IPS DF 19.7 (cell line): ENCODE measurements at regions not wholly inside any gene's neighbourhood (a gene's known extent, or its start where the extent isn't known, plus 50 kb on each side); places are given as distances from the start of the nearest gene placed in this dataset.

Experiments used
- DNase-seq: peaks from one replicate; pipeline ENCODE4 v3.0.0-alpha.2; 2013; ENCODE audit warnings: low read depth, low spot score

DNA sequence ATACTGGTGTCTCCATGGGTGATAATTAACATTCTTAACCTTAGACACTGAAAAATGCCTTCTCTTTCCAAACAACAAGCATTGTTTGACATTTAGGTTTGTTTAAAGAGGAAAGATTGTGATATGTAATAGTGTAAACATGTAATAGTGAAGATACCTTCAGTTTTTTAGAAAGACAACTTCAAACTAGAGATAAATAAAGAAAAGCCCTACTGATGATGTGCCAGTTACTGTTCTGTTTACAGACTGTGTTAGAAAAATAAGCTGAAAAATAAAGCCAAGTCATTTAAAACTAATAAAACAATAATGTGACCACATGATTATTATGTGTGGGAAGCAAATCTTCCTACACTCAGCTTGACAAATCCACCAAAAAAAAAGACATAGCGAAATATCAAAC is 2035.3 kb upstream of the TENM3 start:
- DNase-seq = no peak

DNA sequence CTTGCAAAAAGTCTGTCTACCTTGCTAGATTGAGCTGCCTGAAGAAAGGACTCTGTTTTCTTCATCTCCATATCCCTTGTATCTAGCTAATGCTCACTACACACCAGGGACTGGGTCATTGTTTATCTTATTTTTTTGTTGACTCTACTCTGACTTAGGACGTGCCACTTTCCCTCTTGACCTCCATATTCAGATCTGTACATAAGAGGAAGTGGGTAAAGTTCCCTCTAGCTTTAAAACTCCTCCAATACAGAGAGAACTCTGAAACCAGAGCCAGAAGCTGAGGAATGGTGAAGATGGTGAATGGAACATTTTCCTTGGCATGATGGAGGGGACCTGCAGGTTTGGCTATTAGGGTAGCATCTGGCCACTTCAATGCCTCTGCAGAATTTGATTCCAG is 2026.1 kb upstream of the TENM3 start:
- DNase-seq = no peak

- DNase-seq = no peak
These were observed 2024.1 kb upstream of the TENM3 start for GRCh38 chr4:180219080-180219479.

- DNase-seq = no peak
These were observed 2017.2 kb upstream of the TENM3 start for GRCh38 chr4:180225977-180226376.

- DNase-seq = no peak
These were observed 2008.5 kb upstream of the TENM3 start for GRCh38 chr4:180234730-180235129.

GRCh38 chr4:180240670-180241069 is 2002.5 kb upstream of the TENM3 start:
- DNase-seq = no peak

GRCh38 chr4:180253419-180253818 is 1989.8 kb upstream of the TENM3 start:
- no peak for DNase-seq

DNA sequence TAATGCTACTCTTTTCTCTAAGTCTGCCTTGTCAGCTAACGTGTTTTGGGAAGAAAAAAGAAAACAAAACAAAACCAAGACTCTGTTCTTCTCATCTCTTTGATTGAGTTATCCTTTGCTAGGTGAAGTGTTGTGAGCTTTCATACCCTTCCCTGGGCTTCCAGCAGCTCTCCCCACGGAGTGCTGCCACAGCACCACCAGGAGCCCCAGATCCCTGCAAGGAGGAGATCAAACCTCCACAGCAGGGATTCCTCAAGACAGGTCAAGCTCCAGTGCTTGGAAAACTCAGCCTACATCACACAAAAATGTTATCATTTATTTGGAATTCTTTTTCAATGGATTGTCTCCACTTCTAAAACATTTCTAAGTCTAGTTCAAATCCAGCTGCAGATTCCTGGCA is 1981.9 kb upstream of the TENM3 start:
- no peak for DNase-seq

DNA sequence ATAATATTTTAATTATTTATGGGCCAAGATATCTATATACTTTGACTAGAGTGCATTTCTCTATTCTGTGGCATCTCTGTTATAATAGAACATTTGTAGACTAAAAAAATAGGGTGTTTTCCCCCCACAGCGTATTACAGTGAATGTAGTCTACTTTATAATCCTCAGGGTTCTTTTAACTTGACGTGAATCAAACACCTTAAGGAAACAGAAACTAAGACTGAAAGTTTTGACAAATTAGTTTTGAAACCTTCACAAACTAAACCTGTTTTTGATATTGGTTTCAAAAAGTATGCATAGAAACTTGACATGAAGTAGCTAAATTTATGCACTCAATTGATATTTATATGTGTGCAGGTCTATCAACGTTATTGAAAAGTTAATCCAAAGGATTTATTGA is 1963.1 kb upstream of the TENM3 start:
- no peak for DNase-seq

DNA sequence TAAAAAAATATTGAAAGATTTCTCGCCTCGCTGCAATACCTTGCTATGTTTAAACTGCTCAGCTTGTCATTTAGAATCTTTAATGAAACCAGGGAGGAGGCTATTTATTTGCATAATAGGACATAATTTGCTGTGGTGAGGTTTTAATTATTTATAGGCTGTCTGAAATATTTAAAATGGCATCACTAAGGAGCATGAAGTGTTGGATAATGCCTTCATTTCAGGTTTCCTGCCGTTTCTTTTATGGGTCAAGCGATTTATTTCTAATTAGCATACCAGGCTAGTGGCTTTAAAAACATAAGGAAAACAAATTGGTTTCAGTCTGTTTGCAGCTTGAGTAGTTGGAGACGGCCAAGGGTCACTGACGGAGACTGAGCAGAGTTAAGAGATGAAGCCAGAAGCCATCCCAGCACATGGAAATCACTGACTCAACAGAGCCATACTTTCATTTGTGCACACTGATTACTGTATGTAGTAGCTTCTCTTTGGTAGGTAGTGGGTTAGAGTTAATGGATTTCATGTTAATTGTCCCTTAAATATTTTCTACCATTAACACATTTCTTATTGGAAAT is 1962.4 kb upstream of the TENM3 start:
- no peak for DNase-seq

- no peak for DNase-seq
These were observed 1961.5 kb upstream of the TENM3 start for GRCh38 chr4:180281724-180282123.

DNA sequence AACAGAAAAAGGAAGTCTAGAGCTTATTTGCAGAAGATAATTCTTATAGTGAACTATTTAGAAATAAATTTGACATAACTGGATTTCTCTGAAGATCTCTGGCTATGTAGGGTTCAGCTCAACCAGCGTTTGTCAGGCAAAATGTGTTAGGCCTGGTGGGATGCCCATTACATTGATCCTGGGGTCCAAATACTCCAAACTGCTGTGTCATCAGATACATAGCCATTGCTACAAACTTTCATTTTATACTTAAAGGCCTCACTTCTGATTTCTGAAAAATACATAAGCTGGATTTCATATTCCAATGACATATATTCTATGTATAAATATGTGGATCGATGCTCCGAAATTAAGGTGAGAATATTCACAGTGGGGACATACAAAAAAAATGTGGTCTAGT is 1958.9 kb upstream of the TENM3 start:
- DNase-seq = no peak

DNA sequence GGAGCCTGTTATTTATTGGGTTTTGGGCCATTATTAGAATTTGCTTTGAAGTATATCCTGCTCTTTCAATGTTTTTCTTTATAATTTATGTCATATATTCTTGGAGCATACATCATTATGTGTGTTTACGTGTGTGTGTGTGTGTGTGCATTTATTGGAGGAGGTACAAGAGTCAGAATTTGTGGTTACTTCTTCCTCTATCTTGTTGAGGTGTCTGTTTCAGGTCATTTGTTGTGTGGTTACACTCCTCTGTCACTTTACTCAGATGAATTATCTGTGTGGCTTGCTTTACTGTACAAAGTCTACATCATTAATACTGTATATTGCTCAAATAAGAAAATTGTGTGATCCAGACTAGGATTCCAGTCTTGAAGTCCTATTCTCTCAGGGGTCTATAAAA is 1957.4 kb upstream of the TENM3 start:
- no peak for DNase-seq

DNA sequence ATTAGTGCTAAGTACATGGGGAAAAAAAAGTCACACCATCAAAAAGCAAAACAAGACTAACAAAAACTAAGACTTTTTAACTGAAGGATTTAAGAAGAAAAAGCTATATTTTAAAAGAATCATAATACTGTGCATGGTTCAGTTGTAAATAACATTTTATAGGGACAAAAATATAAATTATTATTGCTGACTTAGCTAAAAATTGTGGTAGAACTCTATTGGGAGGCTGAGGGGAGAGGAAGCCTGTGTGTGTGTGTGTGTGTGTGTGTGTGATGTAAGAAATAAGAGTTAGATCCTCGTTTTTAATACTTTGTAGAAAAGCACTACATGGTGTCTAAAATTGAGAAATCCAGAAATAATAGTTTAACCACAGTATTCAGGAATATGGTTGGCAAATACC is 1950.9 kb upstream of the TENM3 start:
- no peak for DNase-seq

DNA sequence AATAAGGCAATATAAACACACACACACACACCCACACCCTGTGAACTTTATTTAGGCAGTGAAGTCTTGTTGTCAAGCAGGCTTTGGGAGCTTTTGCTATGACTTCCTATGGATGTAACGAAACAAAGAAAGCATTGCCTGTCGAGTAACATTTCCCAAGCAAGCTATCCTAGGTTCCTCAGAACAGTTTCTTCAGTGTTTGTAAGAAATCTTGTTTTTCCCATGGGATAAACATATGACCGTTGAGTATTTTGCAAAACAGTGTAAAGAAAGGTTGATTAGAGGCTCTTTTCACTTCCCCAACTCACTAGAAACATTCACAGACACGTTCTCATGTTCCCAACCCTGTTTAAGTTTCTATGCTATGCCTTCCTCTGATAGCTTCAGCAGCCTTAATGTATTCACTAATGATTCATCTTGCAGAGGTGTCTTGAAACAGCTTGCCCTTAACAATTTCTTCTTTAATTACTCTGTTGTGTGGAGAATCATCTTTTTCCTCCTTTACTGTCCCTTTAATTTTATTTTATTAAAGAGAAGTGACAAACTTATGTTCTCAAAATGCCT is 1947.1 kb upstream of the TENM3 start:
- DNase-seq = no peak

GRCh38 chr4:180304321-180304720 is 1938.9 kb upstream of the TENM3 start:
- no peak for DNase-seq

DNA sequence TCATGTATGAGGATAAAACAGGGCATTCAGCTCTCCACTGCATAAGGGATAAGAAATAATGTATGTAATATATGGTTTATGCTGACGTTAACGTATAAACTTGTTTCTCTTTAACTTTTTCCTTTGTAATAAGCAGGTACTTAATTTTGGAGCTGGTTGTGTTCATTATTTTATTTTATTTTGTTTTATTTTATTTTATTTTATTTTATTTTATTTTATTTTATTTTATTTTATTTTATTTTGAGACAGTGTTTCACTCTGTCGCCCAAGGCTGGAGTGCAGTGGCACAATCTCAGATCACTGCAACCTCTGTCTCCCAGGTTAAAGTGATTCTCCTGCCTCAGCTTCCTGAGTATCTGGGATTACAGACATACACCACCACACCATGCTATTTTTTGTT is 1932.6 kb upstream of the TENM3 start:
- no peak for DNase-seq

DNA sequence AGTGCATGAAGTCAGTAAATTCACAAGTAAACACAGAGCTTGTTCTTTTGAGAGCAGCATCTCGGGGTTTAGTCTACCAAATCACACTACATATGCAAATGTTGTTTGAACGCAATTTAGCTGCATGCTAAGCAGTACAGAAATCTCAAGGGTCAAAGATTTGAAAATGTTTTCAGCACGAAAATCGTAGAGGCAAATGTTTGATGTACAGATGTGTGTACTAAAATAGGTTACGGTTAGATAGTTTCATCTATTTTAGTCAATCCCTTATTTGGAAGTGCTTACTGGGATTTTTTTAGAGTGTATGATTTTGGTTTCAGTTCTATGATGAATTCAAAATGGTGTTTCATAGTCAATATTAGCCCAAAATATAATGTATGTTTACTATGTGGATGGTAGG is 1928.2 kb upstream of the TENM3 start:
- no peak for DNase-seq

DNA sequence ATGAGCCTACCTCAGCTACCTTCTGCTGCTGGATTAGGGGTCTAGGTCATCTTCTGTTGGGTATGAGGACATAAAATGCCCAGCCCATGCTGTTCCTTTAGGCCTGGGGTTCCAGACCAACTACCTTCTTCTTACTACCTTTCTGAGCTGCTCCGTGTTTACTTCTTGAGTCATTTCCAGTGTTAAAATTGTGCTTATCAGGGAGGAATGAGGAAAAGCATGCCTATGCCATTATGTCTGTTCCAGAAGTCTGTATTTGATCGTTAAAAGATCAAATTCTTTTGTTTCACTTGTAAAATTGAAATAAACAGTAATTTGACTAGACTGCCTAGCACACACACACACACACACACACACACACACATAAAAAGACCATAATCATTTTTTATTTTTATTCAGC is 1912.7 kb upstream of the TENM3 start:
- DNase-seq = no peak

DNA sequence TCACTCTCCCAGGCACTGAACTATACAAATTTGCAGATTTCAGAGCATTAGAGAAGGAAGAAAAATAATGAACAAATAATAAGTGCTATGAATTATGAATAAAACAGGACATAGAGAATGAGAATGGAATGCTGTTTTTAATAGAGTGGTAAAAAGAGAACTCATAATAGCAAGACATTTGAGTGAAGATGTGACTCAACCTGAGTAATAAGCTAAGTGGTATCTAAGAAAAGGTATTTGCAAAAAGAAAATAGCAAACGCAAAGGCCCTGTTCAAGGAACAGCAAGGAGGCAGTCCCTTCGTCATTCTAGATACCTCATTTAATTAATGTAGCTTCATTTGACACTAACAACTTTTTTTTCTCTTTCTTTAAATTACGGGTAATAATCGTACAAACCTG is 1910.0 kb upstream of the TENM3 start:
- no peak for DNase-seq

- no peak for DNase-seq
These were observed 1907.6 kb upstream of the TENM3 start for GRCh38 chr4:180335566-180335965.

DNA sequence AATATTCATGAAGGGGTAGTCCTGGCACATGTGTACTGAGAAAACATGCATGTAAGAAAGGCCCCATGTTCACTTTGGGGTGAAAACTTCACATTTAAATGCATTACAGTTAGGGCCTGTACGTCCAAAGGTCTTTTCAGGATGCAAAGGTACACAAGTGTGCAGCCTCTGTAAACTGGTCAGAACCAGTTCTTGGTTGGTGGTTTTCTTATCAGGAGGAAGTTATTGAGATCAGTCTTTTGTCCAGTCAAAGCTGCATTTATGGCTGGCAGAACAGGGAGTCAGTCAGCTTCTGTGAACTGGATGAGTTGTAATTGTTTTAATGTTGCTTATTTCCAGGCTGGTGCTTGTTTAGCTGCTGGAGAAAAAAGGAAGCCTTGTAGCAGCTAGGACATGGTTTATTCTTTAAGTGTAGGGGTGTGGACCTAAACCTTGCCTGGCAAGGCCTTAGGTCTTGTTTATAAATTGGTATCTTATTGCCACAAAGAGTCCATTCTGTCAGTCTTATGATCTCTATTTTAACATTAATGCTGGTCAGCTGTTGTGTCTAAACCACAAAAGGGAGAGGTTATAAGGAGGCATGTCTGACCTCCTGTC is 1906.6 kb upstream of the TENM3 start:
- no peak for DNase-seq

- no peak for DNase-seq
These were observed 1901.3 kb upstream of the TENM3 start for GRCh38 chr4:180341926-180342325.

DNA sequence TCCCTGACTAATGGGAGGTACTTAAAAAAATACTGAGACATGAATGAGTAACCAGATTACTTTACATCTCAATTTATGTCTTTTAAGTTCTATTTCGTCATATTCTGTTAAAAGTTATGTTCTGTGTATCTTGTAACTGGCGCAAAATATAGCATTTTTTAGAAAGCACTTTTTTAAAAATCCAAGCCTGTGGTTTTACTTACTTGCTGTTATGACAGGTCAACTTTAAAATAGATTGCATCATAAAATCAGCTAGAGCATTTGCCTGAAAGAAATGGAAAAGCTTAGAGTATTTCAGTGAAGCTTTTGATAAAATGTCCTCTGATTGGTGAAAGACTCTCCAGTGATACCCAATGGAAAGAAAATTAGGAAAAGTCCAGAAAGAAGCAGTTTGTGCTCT is 1892.3 kb upstream of the TENM3 start:
- DNase-seq = no peak
